ENCODE measurements at regions not wholly inside any gene's neighbourhood (a gene's known extent, or its start where the extent isn't known, plus 50 kb on each side); places are given as distances from the start of the nearest gene placed in this dataset.

- no peak for TF ChIP-seq SNAI2 (CRISPR knock-in tag; IDR thresholded peaks at IDR 0.05)
- TF ChIP-seq POU6F1 (CRISPR knock-in tag; IDR thresholded peaks at IDR 0.05; ENCODE audit: borderline replicate concordance, low read depth), result no peak
- no peak for TF ChIP-seq PATZ1 (CRISPR knock-in tag; IDR thresholded peaks at IDR 0.05; ENCODE audit: borderline replicate concordance)
- no peak for ATAC-seq
Measured at GRCh38 chr12:83472350-83472749, 785.6 kb downstream of the TMTC2 start.

- TF ChIP-seq TOX (CRISPR knock-in tag; IDR thresholded peaks at IDR 0.05; ENCODE audit: borderline replicate concordance) (no peak), BACH2 (CRISPR knock-in tag; IDR thresholded peaks at IDR 0.05; ENCODE audit: borderline replicate concordance) (no peak), ARNTL (CRISPR knock-in tag; IDR thresholded peaks at IDR 0.05; ENCODE audit: borderline replicate concordance, low read depth) (no peak), OSR1 (CRISPR knock-in tag; IDR thresholded peaks at IDR 0.05) (no peak), ZFP30 (CRISPR knock-in tag; IDR thresholded peaks at IDR 0.05) (no peak)
- no peak for ATAC-seq
Measured at GRCh38 chr12:83471341-83471740, 784.6 kb downstream of the TMTC2 start.

- TF ChIP-seq SNAI2 (CRISPR knock-in tag; IDR thresholded peaks at IDR 0.05), result no peak
- no peak for TF ChIP-seq ZFP30 (CRISPR knock-in tag; IDR thresholded peaks at IDR 0.05)
- no peak for TF ChIP-seq TCF4 (CRISPR knock-in tag; IDR thresholded peaks at IDR 0.05; ENCODE audit: borderline replicate concordance)
- no peak for TF ChIP-seq ISL1 (CRISPR knock-in tag; IDR thresholded peaks at IDR 0.05)
- no peak for TF ChIP-seq GLIS3 (CRISPR knock-in tag; IDR thresholded peaks at IDR 0.05)
- TF ChIP-seq TOX (CRISPR knock-in tag; IDR thresholded peaks at IDR 0.05; ENCODE audit: borderline replicate concordance), result no peak
- TF ChIP-seq POU6F1 (CRISPR knock-in tag; IDR thresholded peaks at IDR 0.05; ENCODE audit: borderline replicate concordance, low read depth), result no peak
- no peak for TF ChIP-seq OSR1 (CRISPR knock-in tag; IDR thresholded peaks at IDR 0.05)
- TF ChIP-seq ZNF8 (CRISPR knock-in tag; IDR thresholded peaks at IDR 0.05), result no peak
- TF ChIP-seq ZNF565 (CRISPR knock-in tag; conservative IDR thresholded peaks at IDR 0.05; ENCODE audit: low read depth), result no peak
Measured at GRCh38 chr12:83470749-83471148, 784.0 kb downstream of the TMTC2 start.

GRCh38 chr12:83468988-83469908 is 782.5 kb downstream of the TMTC2 start:
- peak; percentile 78 for TF ChIP-seq ISL1 (CRISPR knock-in tag; IDR thresholded peaks at IDR 0.05)
- no peak for TF ChIP-seq OSR1 (CRISPR knock-in tag; IDR thresholded peaks at IDR 0.05)
- no peak for TF ChIP-seq ZFP3 (CRISPR knock-in tag; IDR thresholded peaks at IDR 0.05)
- no peak for TF ChIP-seq SNAI2 (CRISPR knock-in tag; IDR thresholded peaks at IDR 0.05)
- no peak for TF ChIP-seq TCF4 (CRISPR knock-in tag; IDR thresholded peaks at IDR 0.05; ENCODE audit: borderline replicate concordance)
- no peak for TF ChIP-seq RARB (CRISPR knock-in tag; IDR thresholded peaks at IDR 0.05)
- TF ChIP-seq GLIS3 (CRISPR knock-in tag; IDR thresholded peaks at IDR 0.05), result no peak
- ATAC-seq, result peak; percentile 55

More at GRCh38 chr12:83470749-83471148, 784.0 kb downstream of the TMTC2 start:
- no peak for ATAC-seq

- TF ChIP-seq CSDC2 (CRISPR knock-in tag; IDR thresholded peaks at IDR 0.05) (no peak), TSHZ2 (CRISPR knock-in tag; IDR thresholded peaks at IDR 0.05) (no peak), ZFP3 (CRISPR knock-in tag; IDR thresholded peaks at IDR 0.05) (no peak), GLIS3 (CRISPR knock-in tag; IDR thresholded peaks at IDR 0.05) (no peak), ZNF70 (CRISPR knock-in tag; IDR thresholded peaks at IDR 0.05) (no peak)
- ATAC-seq, result no peak
Measured at GRCh38 chr12:83465632-83466031, 778.9 kb downstream of the TMTC2 start.

Measured in SK-N-SH treated with all-trans-retinoic acid at 6 μM for 48 hours (cell line).